GM08714 (cell line): ENCODE measurements at regions not wholly inside any gene's neighbourhood (a gene's known extent, or its start where the extent isn't known, plus 50 kb on each side); places are given as distances from the start of the nearest gene placed in this dataset.

ENCODE experiments used
- H3K4me3 ChIP-seq: fragments of 200-500 bp; sonication (Bioruptor generic); 2 replicates; pipeline ENCODE4 v1.5.1; 2014; ENCODE audit warnings: mild to moderate bottlenecking, low read length, inconsistent platforms
- ZNF274 ChIP-seq: IDR thresholded peaks from 2 replicates; pipeline ENCODE4 v1.6.1; 2012; ENCODE audit warnings: mild to moderate bottlenecking, low read depth, low read length

- TF ChIP-seq ZNF274: no peak
- H3K4me3 ChIP-seq: no peak overlapping the region
These were observed 628.1 kb downstream of the IGSF11 start for GRCh38 chr3:118406562-118406961.

GRCh38 chr3:118408431-118408830 is 626.2 kb downstream of the IGSF11 start:
- no peak overlapping the region for H3K4me3 ChIP-seq
- no peak for TF ChIP-seq ZNF274

- TF ChIP-seq ZNF274: no peak
- no peak overlapping the region for H3K4me3 ChIP-seq
These were observed 622.1 kb downstream of the IGSF11 start for GRCh38 chr3:118412503-118412902.

- no peak overlapping the region for H3K4me3 ChIP-seq
- TF ChIP-seq ZNF274: no peak
These were observed 609.3 kb downstream of the IGSF11 start for GRCh38 chr3:118425272-118425837.

- no peak for TF ChIP-seq ZNF274
These were observed 600.8 kb downstream of the IGSF11 start for GRCh38 chr3:118433825-118434224.

DNA sequence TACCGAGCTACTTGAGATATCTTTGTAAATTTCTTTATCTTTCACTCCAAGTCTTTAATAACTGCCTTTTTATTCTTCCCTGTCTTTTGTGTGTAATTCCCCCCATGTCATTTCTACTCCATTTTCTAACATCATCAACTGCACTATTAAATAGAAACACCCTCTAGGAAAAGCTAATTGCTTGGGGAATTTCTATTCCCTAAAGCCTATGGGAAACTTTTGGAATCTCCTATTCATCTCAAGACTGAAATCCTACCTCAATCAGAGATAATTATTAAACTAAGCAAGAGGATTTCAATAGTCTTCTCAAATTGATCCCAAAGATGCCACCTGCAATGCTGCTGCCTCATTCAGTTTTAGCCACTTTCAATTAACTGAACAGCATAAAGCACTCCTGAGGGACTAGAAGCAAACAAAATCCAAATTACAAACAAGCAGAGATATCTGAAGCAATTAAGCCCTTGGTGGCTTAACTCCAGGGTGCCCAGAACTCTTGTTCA is 598.7 kb downstream of the IGSF11 start:
- no peak overlapping the region for H3K4me3 ChIP-seq
- TF ChIP-seq ZNF274: no peak

More at GRCh38 chr3:118433825-118434224, 600.8 kb downstream of the IGSF11 start:
- no peak overlapping the region for H3K4me3 ChIP-seq

DNA sequence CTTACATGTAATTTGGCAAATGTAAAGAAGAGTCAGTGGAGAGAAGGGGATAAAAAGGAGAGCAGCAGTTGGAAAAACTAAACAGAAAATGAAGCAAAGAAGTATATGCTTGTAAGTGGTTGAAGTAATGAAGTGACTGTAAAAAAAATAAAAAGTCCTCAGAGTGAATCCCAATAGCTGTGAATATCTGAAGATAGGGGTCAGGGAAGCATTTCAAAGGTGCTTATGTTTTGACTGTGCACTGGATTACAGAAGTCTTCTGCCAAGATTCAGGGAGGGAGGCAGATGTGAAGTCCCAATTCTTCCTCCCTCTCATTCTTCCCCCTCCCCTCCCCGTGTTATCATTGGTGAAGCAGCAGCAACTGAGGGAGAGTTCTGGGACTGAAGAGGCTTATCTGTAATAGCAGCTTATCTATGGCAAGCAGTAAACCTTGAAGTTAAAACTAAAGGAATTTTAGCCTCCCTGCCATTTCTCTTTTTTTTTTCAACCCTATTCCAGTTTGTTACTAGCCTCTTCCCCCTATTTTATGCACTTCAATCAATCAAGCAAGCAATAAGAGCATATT is 597.9 kb downstream of the IGSF11 start:
- no peak for TF ChIP-seq ZNF274
- no peak overlapping the region for H3K4me3 ChIP-seq

- no peak for TF ChIP-seq ZNF274
- H3K4me3 ChIP-seq: no peak overlapping the region
These were observed 589.6 kb downstream of the IGSF11 start for GRCh38 chr3:118445036-118445435.

- no peak for TF ChIP-seq ZNF274
- no peak overlapping the region for H3K4me3 ChIP-seq
These were observed 587.3 kb downstream of the IGSF11 start for GRCh38 chr3:118447339-118447738.

GRCh38 chr3:118466795-118467330 is 567.8 kb downstream of the IGSF11 start:
- TF ChIP-seq ZNF274: no peak
- no peak overlapping the region for H3K4me3 ChIP-seq

GRCh38 chr3:118468801-118469200 is 565.8 kb downstream of the IGSF11 start:
- no peak overlapping the region for H3K4me3 ChIP-seq
- no peak for TF ChIP-seq ZNF274

GRCh38 chr3:118472586-118472985 is 562.1 kb downstream of the IGSF11 start:
- TF ChIP-seq ZNF274: no peak
- no peak overlapping the region for H3K4me3 ChIP-seq

GRCh38 chr3:118473343-118473742 is 561.3 kb downstream of the IGSF11 start:
- no peak for TF ChIP-seq ZNF274
- H3K4me3 ChIP-seq: no peak overlapping the region

GRCh38 chr3:118476885-118477618 is 557.6 kb downstream of the IGSF11 start:
- H3K4me3 ChIP-seq: no peak overlapping the region
- no peak for TF ChIP-seq ZNF274

GRCh38 chr3:118477768-118478167 is 556.9 kb downstream of the IGSF11 start:
- H3K4me3 ChIP-seq: no peak overlapping the region
- TF ChIP-seq ZNF274: no peak

DNA sequence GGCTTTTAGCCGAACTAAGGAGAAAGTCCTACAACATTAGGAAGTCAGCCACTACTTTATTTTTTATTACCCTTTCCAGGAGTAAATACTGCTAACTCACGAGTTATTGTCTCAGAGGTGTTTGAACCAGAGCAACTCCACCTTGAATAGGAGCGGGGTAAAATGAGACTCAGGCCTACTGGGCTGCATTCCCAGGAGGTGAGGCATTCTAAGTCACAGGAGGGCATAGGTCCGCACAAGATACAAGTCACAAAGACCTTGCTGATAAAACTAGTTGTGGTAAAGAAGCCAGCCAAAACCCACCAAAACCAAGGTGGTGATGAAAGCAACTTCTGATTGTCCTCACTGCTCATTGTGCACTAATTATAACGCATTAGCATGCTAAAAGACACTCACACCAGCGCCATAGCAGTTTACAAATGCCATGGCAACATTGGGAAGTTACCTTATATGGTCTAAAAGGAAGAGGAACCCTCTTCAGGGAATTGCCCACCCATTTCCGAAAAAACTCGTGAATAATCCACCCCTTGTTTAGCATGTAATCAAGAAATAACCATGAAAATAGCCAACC is 555.9 kb downstream of the IGSF11 start:
- TF ChIP-seq ZNF274: no peak
- H3K4me3 ChIP-seq: no peak overlapping the region
